ENCODE measurements at regions not wholly inside any gene's neighbourhood (a gene's known extent, or its start where the extent isn't known, plus 50 kb on each side); places are given as distances from the start of the nearest gene placed in this dataset.

- Histone ChIP-seq H3K4me3 (ENCODE audit: low read length) (no peak overlapping the region), H3K36me3 (ENCODE audit: control insufficient read depth, insufficient read depth, low read length) (no peaks in the 10 kb centered on the region), H3K27ac (ENCODE audit: low read length) (no peak overlapping the region), H3K9me3 (ENCODE audit: control insufficient read depth, insufficient read depth, low read length) (no peaks in the 10 kb centered on the region), H3K4me1 (ENCODE audit: control insufficient read depth, insufficient read depth, low read length) (peaks cover 3% of the 10 kb centered on the region; the same call in 1 of the 2 replicates), H3K27me3 (ENCODE audit: control insufficient read depth, insufficient read depth, low read length) (no peaks in the 10 kb centered on the region)
- no peak for DNase-seq (ENCODE audit: low read depth, low spot score)
- no CpG with 5 or more reads among the region's 9 CpGs for WGBS (ENCODE audit: insufficient coverage, insufficient read length)
These were observed 150.2 kb upstream of the RFLNA start for GRCh38 chr12:124144531-124145194.

- Histone ChIP-seq H3K4me1 (ENCODE audit: control insufficient read depth, insufficient read depth, low read length) (no peaks in the 10 kb centered on the region), H3K27ac (ENCODE audit: low read length) (no peak overlapping the region), H3K36me3 (ENCODE audit: control insufficient read depth, insufficient read depth, low read length) (no peaks in the 10 kb centered on the region), H3K9me3 (ENCODE audit: control insufficient read depth, insufficient read depth, low read length) (no peaks in the 10 kb centered on the region), H3K4me3 (ENCODE audit: low read length) (no peak overlapping the region), H3K27me3 (ENCODE audit: control insufficient read depth, insufficient read depth, low read length) (no peaks in the 10 kb centered on the region)
- no CpG with 5 or more reads among the region's 2 CpGs for WGBS (ENCODE audit: insufficient coverage, insufficient read length)
- DNase-seq (ENCODE audit: low read depth, low spot score) = no peak
These were observed 147.9 kb upstream of the RFLNA start for GRCh38 chr12:124147027-124147426.

GRCh38 chr12:124147575-124147974 is 147.3 kb upstream of the RFLNA start:
- Histone ChIP-seq H3K36me3 (ENCODE audit: control insufficient read depth, insufficient read depth, low read length) (no peaks in the 10 kb centered on the region), H3K27me3 (ENCODE audit: control insufficient read depth, insufficient read depth, low read length) (no peaks in the 10 kb centered on the region), H3K9me3 (ENCODE audit: control insufficient read depth, insufficient read depth, low read length) (no peaks in the 10 kb centered on the region), H3K4me3 (ENCODE audit: low read length) (no peak overlapping the region), H3K4me1 (ENCODE audit: control insufficient read depth, insufficient read depth, low read length) (no peaks in the 10 kb centered on the region), H3K27ac (ENCODE audit: low read length) (no peak overlapping the region)
- no CpG with 5 or more reads among the region's 6 CpGs for WGBS (ENCODE audit: insufficient coverage, insufficient read length)
- no peak for DNase-seq (ENCODE audit: low read depth, low spot score)

- Histone ChIP-seq H3K27me3 (ENCODE audit: control insufficient read depth, insufficient read depth, low read length) (no peaks in the 10 kb centered on the region), H3K4me1 (ENCODE audit: control insufficient read depth, insufficient read depth, low read length) (no peaks in the 10 kb centered on the region), H3K36me3 (ENCODE audit: control insufficient read depth, insufficient read depth, low read length) (no peaks in the 10 kb centered on the region), H3K9me3 (ENCODE audit: control insufficient read depth, insufficient read depth, low read length) (no peaks in the 10 kb centered on the region), H3K4me3 (ENCODE audit: low read length) (no peak overlapping the region), H3K27ac (ENCODE audit: low read length) (peak overlapping the region; percentile 35)
- WGBS (ENCODE audit: insufficient coverage, insufficient read length) = no CpG with 5 or more reads among the region's 13 CpGs
- no peak for DNase-seq (ENCODE audit: low read depth, low spot score)
These were observed 146.2 kb upstream of the RFLNA start for GRCh38 chr12:124148481-124149273.

GRCh38 chr12:124149287-124149686 is 145.6 kb upstream of the RFLNA start:
- no peaks in the 10 kb centered on the region for H3K4me1 ChIP-seq (ENCODE audit: control insufficient read depth, insufficient read depth, low read length)
- H3K36me3 ChIP-seq (ENCODE audit: control insufficient read depth, insufficient read depth, low read length) = no peaks in the 10 kb centered on the region
- H3K9me3 ChIP-seq (ENCODE audit: control insufficient read depth, insufficient read depth, low read length) = no peaks in the 10 kb centered on the region
- no peak overlapping the region for H3K4me3 ChIP-seq (ENCODE audit: low read length)
- no peaks in the 10 kb centered on the region for H3K27me3 ChIP-seq (ENCODE audit: control insufficient read depth, insufficient read depth, low read length)
- no peak for DNase-seq (ENCODE audit: low read depth, low spot score)
- H3K27ac ChIP-seq (ENCODE audit: low read length) = no peak overlapping the region
- no CpG with 5 or more reads among the region's 7 CpGs for WGBS (ENCODE audit: insufficient coverage, insufficient read length)

- Histone ChIP-seq H3K4me3 (ENCODE audit: low read length) (no peak overlapping the region), H3K4me1 (ENCODE audit: control insufficient read depth, insufficient read depth, low read length) (no peaks in the 10 kb centered on the region), H3K36me3 (ENCODE audit: control insufficient read depth, insufficient read depth, low read length) (no peaks in the 10 kb centered on the region), H3K27me3 (ENCODE audit: control insufficient read depth, insufficient read depth, low read length) (no peaks in the 10 kb centered on the region), H3K9me3 (ENCODE audit: control insufficient read depth, insufficient read depth, low read length) (no peaks in the 10 kb centered on the region), H3K27ac (ENCODE audit: low read length) (no peak overlapping the region)
- no peak for DNase-seq (ENCODE audit: low read depth, low spot score)
- WGBS (ENCODE audit: insufficient coverage, insufficient read length) = no CpG with 5 or more reads among the region's 5 CpGs
These were observed 144.7 kb upstream of the RFLNA start for GRCh38 chr12:124150168-124150567.

- no peak overlapping the region for H3K4me3 ChIP-seq (ENCODE audit: low read length)
- no peaks in the 10 kb centered on the region for H3K4me1 ChIP-seq (ENCODE audit: control insufficient read depth, insufficient read depth, low read length)
- DNase-seq (ENCODE audit: low read depth, low spot score) = no peak
- no peaks in the 10 kb centered on the region for H3K27me3 ChIP-seq (ENCODE audit: control insufficient read depth, insufficient read depth, low read length)
- H3K9me3 ChIP-seq (ENCODE audit: control insufficient read depth, insufficient read depth, low read length) = no peaks in the 10 kb centered on the region
- no peaks in the 10 kb centered on the region for H3K36me3 ChIP-seq (ENCODE audit: control insufficient read depth, insufficient read depth, low read length)
- WGBS (ENCODE audit: insufficient coverage, insufficient read length) = no CpG with 5 or more reads among the region's 5 CpGs
- no peak overlapping the region for H3K27ac ChIP-seq (ENCODE audit: low read length)
These were observed 143.3 kb upstream of the RFLNA start for GRCh38 chr12:124151583-124151982.

- H3K36me3 ChIP-seq (ENCODE audit: control insufficient read depth, insufficient read depth, low read length) = no peaks in the 10 kb centered on the region
- H3K27me3 ChIP-seq (ENCODE audit: control insufficient read depth, insufficient read depth, low read length) = no peaks in the 10 kb centered on the region
- no peak for DNase-seq (ENCODE audit: low read depth, low spot score)
- H3K4me3 ChIP-seq (ENCODE audit: low read length) = no peak overlapping the region
- H3K4me1 ChIP-seq (ENCODE audit: control insufficient read depth, insufficient read depth, low read length) = peaks cover 2% of the 10 kb centered on the region; the same call in 1 of the 2 replicates
- no CpG with 5 or more reads among the region's 8 CpGs for WGBS (ENCODE audit: insufficient coverage, insufficient read length)
- H3K9me3 ChIP-seq (ENCODE audit: control insufficient read depth, insufficient read depth, low read length) = no peaks in the 10 kb centered on the region
- no peak overlapping the region for H3K27ac ChIP-seq (ENCODE audit: low read length)
These were observed 142.2 kb upstream of the RFLNA start for GRCh38 chr12:124152731-124153130.

GRCh38 chr12:124153392-124153791 is 141.5 kb upstream of the RFLNA start:
- peaks cover 3% of the 10 kb centered on the region; the same call in 1 of the 2 replicates for H3K4me1 ChIP-seq (ENCODE audit: control insufficient read depth, insufficient read depth, low read length)
- no peaks in the 10 kb centered on the region for H3K9me3 ChIP-seq (ENCODE audit: control insufficient read depth, insufficient read depth, low read length)
- H3K27ac ChIP-seq (ENCODE audit: low read length) = no peak overlapping the region
- WGBS (ENCODE audit: insufficient coverage, insufficient read length) = no CpG with 5 or more reads among the region's 2 CpGs
- no peaks in the 10 kb centered on the region for H3K27me3 ChIP-seq (ENCODE audit: control insufficient read depth, insufficient read depth, low read length)
- H3K4me3 ChIP-seq (ENCODE audit: low read length) = no peak overlapping the region
- H3K36me3 ChIP-seq (ENCODE audit: control insufficient read depth, insufficient read depth, low read length) = no peaks in the 10 kb centered on the region
- DNase-seq (ENCODE audit: low read depth, low spot score) = no peak

- H3K4me1 ChIP-seq (ENCODE audit: control insufficient read depth, insufficient read depth, low read length) = peaks cover 6% of the 10 kb centered on the region; the same call in 1 of the 2 replicates
- no CpG with 5 or more reads among the region's 7 CpGs for WGBS (ENCODE audit: insufficient coverage, insufficient read length)
- H3K27ac ChIP-seq (ENCODE audit: low read length) = no peak overlapping the region
- H3K4me3 ChIP-seq (ENCODE audit: low read length) = no peak overlapping the region
- H3K36me3 ChIP-seq (ENCODE audit: control insufficient read depth, insufficient read depth, low read length) = no peaks in the 10 kb centered on the region
- H3K27me3 ChIP-seq (ENCODE audit: control insufficient read depth, insufficient read depth, low read length) = no peaks in the 10 kb centered on the region
- DNase-seq (ENCODE audit: low read depth, low spot score) = no peak
- H3K9me3 ChIP-seq (ENCODE audit: control insufficient read depth, insufficient read depth, low read length) = no peaks in the 10 kb centered on the region
These were observed 137.5 kb upstream of the RFLNA start for GRCh38 chr12:124157406-124157805.
